T follicular helper cell (primary cell): ENCODE measurements at regions not wholly inside any gene's neighbourhood (a gene's known extent, or its start where the extent isn't known, plus 50 kb on each side); places are given as distances from the start of the nearest gene placed in this dataset.

Experiments
- DNase-seq: peaks from one replicate; pipeline ENCODE4 v3.0.0-alpha.2; 2020; ENCODE audit warnings: low read depth

GRCh38 chr20:42020316-42020715, 402.1 kb upstream of the CHD6 start:
- DNase-seq, result no peak

- no peak for DNase-seq
These were observed 400.8 kb upstream of the CHD6 start for GRCh38 chr20:42018979-42019378.

DNA sequence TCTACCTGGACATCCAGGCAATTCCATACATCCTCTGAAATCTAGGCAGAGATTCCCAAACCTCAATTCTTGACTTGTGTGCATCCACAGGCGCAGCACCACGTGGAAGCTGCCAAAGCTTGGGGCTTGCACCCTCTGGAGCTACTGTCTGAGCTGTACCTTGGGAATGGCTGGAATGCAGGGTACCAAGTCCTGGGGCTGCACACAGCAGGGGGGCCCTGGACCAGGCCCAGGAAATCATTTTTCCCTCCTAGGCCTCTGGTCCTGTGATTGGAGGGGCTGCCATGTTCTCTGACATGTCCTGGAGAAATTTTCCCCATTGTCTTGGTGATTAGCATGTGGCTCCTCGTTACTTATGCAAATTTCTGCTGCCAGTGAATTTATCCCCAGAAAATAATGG, 391.9 kb upstream of the CHD6 start:
- DNase-seq, result no peak

DNA sequence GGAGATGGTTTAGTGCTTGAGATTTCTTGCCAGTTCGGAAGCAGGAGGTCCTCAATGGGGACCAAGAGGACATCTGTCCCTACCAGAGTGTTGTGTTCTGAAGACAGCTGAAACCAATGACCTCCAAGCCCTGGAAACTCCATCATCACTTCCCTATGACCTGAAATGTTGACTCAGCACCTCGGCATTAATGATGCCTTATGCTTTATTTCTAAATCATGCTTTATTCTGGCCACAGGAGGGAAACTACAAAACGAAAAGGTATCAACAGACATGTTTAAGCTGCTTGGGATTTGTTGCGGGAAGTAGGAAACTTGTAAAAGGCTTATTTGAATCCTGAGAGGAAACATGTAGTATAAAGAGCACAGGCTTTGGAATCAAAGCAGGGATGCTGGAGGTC, 389.1 kb upstream of the CHD6 start:
- no peak for DNase-seq

- no peak for DNase-seq
These were observed 387.0 kb upstream of the CHD6 start for GRCh38 chr20:42005211-42005610.

GRCh38 chr20:42003380-42003779, 385.2 kb upstream of the CHD6 start:
- no peak for DNase-seq

DNA sequence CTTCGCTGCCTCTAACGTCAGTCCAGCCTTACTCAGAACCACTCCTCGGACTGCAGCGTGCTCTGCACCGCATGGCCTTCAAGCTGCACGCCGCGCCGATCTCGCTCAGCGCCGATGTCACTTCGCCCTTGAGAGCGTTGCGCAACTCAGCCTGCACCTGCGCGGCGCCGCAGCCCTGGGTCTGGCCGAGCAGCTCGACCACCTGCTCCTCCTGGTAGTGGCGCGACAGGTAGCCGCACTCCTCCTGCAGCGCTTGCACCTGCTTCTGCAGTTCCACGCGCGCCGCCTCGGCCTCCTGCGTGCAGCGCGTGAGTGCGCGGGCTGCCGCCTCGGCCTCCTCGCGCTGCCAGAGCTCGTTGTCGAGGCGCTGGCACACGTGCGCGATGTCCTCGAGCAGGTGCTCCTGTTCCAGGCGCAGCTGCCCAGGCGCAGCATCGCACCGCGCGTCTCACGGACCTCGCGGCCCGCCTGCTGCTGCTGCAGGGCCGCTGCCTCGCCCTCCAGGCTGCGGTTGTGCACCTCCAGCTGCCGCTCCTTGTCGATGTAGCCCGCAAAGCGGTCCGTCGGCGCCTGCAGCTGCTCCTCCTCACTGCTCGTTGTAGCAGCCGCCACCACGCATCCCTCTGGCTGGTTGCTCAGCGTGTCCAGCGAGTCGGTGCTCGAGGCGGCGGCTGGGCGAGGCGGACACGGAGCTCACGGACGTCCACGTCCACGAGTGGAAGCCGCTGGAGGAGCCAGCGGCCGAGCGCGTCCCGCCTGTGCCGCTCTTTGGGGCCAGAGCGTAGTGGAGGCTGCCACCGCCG, 380.6 kb upstream of the CHD6 start:
- DNase-seq, result no peak

- DNase-seq, result no peak
These were observed 378.8 kb upstream of the CHD6 start for GRCh38 chr20:41996951-41997350.

- no peak for DNase-seq
These were observed 374.3 kb upstream of the CHD6 start for GRCh38 chr20:41992481-41992880.

DNA sequence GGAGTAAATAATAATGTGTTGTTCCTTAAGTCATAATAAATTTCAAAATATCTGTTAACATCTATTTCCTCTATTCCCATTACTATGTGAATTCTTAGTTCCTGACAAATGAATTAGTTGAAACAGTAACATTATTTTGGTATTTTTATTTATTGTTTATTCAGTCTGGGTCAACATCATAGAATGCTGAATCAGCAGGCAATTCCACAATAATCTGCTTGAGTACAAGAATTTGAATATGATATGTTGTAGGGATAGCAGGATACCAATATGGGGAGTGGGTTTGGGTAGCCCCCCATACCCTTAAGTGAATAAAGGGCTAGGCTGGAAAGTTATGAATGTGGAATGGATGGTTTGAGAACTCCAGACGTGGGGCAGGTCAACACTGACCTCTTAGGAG, 373.2 kb upstream of the CHD6 start:
- DNase-seq, result no peak

DNA sequence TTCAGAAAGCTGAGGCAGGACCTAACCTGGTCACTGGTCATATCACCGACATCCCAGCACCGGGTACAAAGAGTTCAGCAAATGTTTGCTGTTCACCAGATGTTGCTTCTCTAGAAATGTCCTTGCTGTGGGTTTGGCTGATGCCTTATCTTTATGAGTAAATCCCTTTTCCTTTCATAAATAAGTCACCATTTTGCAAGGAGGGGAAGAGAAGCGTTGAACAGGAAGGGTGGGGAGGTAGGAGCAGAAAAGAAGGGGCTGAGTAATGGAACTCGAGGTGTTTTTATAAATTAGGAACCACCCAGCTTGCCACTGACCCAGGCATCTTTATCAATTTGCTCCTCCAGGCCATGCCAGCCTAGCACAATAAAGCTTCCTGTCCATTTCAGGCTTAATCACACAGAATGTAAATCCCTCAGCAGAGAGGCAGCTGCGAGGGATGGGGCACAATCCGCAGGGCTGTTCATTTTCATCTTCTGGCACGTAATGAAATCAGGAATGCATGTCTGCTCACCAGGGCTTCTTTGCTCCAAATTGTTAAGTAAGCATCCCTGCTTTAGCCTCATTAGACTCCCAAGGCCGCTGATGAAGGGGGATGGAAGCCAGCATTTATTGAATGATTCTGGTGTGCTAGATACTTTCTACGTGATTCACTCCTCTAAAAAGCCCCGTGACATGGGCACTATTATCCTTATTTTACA, 371.9 kb upstream of the CHD6 start:
- no peak for DNase-seq

GRCh38 chr20:41989039-41989679, 371.0 kb upstream of the CHD6 start:
- DNase-seq, result no peak

DNA sequence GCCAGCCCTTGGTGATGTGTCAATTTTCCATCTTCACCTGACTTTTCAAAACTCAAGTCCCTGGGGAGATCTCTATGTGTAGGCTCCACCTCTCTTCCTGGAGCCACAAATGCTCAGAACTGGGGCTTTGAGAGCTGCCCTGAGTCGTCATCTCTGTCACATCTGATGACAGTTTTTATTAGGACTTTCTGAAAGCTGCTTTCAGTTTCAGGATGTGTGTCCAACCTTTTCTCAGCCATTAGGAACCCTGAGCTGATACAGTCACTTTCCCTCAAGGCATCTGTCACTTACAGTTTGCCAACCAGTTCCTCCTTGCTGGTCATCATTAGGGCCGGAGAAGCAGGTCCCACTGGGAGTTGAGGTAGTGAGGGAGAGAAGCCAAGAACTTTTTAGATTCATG, 365.9 kb upstream of the CHD6 start:
- no peak for DNase-seq

- no peak for DNase-seq
These were observed 365.0 kb upstream of the CHD6 start for GRCh38 chr20:41983159-41983558.

GRCh38 chr20:41981746-41982145, 363.6 kb upstream of the CHD6 start:
- DNase-seq, result no peak

GRCh38 chr20:41978875-41979274, 360.7 kb upstream of the CHD6 start:
- no peak for DNase-seq

DNA sequence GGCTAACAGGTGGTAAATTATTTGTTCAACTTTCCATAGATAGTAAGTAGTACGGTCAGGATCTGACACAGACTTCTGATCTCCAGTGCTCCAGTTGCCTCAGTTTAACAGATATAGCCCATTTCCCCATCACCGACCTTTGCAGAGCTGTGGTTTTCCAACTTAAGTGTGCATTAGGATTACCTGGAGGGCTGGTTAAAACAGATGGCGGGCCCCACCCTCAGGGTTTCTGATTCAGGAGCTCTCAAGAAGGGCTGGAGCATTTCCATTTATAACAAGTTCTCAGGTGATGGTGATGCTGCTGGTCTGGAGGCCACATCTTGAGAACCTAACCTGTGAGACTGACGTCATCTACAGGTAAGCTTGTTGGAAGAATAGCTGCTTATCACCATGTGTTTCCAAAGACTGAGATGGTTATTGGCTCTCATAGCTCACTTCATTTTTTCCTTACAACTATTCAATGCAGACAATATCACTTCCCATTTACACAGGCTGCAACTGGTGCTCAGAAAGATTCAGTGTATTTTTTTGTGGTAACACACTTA, 360.1 kb upstream of the CHD6 start:
- no peak for DNase-seq

GRCh38 chr20:41969656-41970055, 351.5 kb upstream of the CHD6 start:
- DNase-seq, result no peak

- no peak for DNase-seq
These were observed 342.0 kb upstream of the CHD6 start for GRCh38 chr20:41960166-41960565.

DNA sequence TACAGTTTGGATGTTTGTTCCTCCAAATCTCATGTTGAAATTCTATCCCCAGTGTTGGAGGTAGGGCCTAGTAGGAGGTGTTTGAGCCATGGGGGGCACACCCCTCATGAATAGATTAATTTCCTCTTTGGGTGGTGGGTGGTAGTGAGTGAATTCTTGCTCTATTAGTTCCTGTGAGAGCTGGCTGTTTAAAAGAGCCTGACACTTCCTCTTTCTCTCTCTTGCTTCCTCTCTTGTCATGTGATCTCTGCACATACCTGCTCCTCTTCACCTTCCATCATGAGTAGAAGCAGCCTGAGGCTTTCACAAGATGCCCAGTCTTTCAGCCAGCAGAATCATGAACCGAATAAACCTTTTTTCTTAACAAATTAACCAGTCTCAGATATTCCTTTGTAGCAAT, 340.2 kb upstream of the CHD6 start:
- no peak for DNase-seq

- DNase-seq, result no peak
These were observed 338.3 kb upstream of the CHD6 start for GRCh38 chr20:41956338-41957074.

DNA sequence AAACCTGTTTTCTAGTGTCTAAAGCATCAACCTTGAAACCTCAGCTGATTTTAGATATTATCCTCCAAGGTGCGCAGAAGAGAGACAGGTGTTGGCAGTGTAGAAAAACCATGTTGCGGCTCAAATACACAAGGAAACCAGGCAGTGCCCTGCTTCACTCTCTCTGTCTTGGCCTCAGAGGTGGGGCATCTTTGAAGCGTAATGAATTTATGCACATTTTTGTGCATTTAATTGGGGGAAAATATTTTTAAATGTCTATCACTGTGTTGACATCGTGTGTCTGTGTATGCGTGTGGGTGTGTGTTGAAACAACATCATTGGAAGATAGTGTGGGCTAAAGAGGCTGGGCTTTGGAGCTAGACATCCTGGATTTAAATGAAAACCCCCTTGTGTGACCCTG, 334.0 kb upstream of the CHD6 start:
- DNase-seq, result no peak
